Liver (tissue), 3 donors: ENCODE measurements at regions not wholly inside any gene's neighbourhood (a gene's known extent, or its start where the extent isn't known, plus 50 kb on each side); places are given as distances from the start of the nearest gene placed in this dataset.

Experiments
- EGR1 ChIP-seq, 2 donors: IDR thresholded peaks; 2 replicates each; pipeline ENCODE4 v1.6.1; 2016 to 2018; ENCODE audit warnings: antibody characterized with exemption in 2 of 2, low read depth in 2 of 2
- GABPA ChIP-seq, 2 donors: IDR thresholded peaks in 1 of 2; conservative IDR thresholded peaks in 1 of 2; 2 replicates each; pipeline ENCODE4 v1.6.1; 2016; ENCODE audit warnings: antibody characterized with exemption in 2 of 2, mild to moderate bottlenecking in 1 of 2, moderate library complexity in 1 of 2
- HNF4A ChIP-seq, 2 donors: conservative IDR thresholded peaks; 2 replicates each; pipeline ENCODE4 v1.6.1; 2016; ENCODE audit warnings: antibody characterized with exemption in 2 of 2, mild to moderate bottlenecking in 2 of 2
- HNF4G ChIP-seq: IDR thresholded peaks from 2 replicates; pipeline ENCODE4 v1.6.1; 2016; ENCODE audit warnings: antibody characterized with exemption
- JUND ChIP-seq, 2 donors: IDR thresholded peaks; 2 replicates each; pipeline ENCODE4 v1.6.1; 2016; ENCODE audit warnings: antibody characterized with exemption in 2 of 2
- NR2F2 ChIP-seq: IDR thresholded peaks from 2 replicates; pipeline ENCODE4 v1.6.1; 2016; ENCODE audit warnings: antibody characterized with exemption
- RAD21 ChIP-seq, 2 donors: IDR thresholded peaks; 2 replicates each; pipeline ENCODE4 v1.6.1; 2016; ENCODE audit warnings: antibody characterized with exemption in 2 of 2, mild to moderate bottlenecking in 2 of 2
- SP1 ChIP-seq: IDR thresholded peaks from 2 replicates; pipeline ENCODE4 v1.6.1; 2018; ENCODE audit warnings: antibody characterized with exemption, mild to moderate bottlenecking
- TAF1 ChIP-seq: conservative IDR thresholded peaks from 2 replicates; pipeline ENCODE4 v1.6.1; 2016; ENCODE audit warnings: antibody characterized with exemption, mild to moderate bottlenecking
- YY1 ChIP-seq: IDR thresholded peaks from 2 replicates; pipeline ENCODE4 v1.6.1; 2016; ENCODE audit warnings: antibody characterized with exemption, mild to moderate bottlenecking
- TF ChIP-seq, protein P1 (sequence below): fragments of 150-350 bp; IDR thresholded peaks from 2 replicates; pipeline ENCODE4 v1.5.1; 2017; ENCODE audit warnings: improper control_type of control experiment, low read depth, low read length; ENCODE audit not compliant: missing input control
- TF ChIP-seq, protein P2 (sequence below): IDR thresholded peaks from 2 replicates; pipeline ENCODE4 v1.6.1; 2016; ENCODE audit warnings: antibody characterized with exemption, mild to moderate bottlenecking
- TF ChIP-seq, protein P3 (sequence below): IDR thresholded peaks from 2 replicates; pipeline ENCODE4 v1.6.1; 2016; ENCODE audit warnings: antibody characterized with exemption
- TF ChIP-seq, protein P4 (sequence below): IDR thresholded peaks from 2 replicates; pipeline ENCODE4 v1.6.1; 2016; ENCODE audit warnings: antibody characterized with exemption
- donor health status: healthy.
- donor health status: healthy.

DNA sequence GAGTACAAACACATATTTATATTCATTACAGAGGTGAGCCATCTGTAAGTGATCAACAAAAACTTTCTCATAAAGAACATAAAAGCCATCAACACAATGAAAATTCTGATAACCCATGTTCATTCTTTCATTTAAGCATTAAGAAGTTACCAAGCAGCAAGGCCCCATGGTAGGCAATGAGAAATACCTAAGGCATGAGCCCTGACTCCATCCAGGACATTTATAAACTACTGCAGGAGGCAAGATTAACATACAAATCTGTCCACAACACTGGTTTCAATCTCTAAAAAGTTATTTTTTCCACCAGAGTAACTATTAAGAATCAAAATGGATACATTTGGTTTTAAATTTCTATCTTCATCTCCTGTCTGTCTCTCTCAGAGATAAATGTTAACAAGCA lies 76.1 kb downstream of the SIPA1L2 start:
- TF ChIP-seq, protein P1, sequence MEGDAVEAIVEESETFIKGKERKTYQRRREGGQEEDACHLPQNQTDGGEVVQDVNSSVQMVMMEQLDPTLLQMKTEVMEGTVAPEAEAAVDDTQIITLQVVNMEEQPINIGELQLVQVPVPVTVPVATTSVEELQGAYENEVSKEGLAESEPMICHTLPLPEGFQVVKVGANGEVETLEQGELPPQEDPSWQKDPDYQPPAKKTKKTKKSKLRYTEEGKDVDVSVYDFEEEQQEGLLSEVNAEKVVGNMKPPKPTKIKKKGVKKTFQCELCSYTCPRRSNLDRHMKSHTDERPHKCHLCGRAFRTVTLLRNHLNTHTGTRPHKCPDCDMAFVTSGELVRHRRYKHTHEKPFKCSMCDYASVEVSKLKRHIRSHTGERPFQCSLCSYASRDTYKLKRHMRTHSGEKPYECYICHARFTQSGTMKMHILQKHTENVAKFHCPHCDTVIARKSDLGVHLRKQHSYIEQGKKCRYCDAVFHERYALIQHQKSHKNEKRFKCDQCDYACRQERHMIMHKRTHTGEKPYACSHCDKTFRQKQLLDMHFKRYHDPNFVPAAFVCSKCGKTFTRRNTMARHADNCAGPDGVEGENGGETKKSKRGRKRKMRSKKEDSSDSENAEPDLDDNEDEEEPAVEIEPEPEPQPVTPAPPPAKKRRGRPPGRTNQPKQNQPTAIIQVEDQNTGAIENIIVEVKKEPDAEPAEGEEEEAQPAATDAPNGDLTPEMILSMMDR: no peak
- TF ChIP-seq NR2F2 (no peak), TAF1 (no peak), GABPA (IDR thresholded peaks at IDR 0.05 in 1 of 2, conservative IDR thresholded peaks at IDR 0.05 in 1 of 2) (no peak), RAD21 (IDR thresholded peaks at IDR 0.05) (no peak), JUND (IDR thresholded peaks at IDR 0.05) (no peak), SP1 (no peak), HNF4A (conservative IDR thresholded peaks at IDR 0.05) (no peak), EGR1 (IDR thresholded peaks at IDR 0.05; ENCODE audit: low read depth in 2 of 2) (no peak), YY1 (no peak), HNF4G (no peak)
- TF ChIP-seq, protein P2, sequence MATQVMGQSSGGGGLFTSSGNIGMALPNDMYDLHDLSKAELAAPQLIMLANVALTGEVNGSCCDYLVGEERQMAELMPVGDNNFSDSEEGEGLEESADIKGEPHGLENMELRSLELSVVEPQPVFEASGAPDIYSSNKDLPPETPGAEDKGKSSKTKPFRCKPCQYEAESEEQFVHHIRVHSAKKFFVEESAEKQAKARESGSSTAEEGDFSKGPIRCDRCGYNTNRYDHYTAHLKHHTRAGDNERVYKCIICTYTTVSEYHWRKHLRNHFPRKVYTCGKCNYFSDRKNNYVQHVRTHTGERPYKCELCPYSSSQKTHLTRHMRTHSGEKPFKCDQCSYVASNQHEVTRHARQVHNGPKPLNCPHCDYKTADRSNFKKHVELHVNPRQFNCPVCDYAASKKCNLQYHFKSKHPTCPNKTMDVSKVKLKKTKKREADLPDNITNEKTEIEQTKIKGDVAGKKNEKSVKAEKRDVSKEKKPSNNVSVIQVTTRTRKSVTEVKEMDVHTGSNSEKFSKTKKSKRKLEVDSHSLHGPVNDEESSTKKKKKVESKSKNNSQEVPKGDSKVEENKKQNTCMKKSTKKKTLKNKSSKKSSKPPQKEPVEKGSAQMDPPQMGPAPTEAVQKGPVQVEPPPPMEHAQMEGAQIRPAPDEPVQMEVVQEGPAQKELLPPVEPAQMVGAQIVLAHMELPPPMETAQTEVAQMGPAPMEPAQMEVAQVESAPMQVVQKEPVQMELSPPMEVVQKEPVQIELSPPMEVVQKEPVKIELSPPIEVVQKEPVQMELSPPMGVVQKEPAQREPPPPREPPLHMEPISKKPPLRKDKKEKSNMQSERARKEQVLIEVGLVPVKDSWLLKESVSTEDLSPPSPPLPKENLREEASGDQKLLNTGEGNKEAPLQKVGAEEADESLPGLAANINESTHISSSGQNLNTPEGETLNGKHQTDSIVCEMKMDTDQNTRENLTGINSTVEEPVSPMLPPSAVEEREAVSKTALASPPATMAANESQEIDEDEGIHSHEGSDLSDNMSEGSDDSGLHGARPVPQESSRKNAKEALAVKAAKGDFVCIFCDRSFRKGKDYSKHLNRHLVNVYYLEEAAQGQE: no peak
- TF ChIP-seq, protein P3, sequence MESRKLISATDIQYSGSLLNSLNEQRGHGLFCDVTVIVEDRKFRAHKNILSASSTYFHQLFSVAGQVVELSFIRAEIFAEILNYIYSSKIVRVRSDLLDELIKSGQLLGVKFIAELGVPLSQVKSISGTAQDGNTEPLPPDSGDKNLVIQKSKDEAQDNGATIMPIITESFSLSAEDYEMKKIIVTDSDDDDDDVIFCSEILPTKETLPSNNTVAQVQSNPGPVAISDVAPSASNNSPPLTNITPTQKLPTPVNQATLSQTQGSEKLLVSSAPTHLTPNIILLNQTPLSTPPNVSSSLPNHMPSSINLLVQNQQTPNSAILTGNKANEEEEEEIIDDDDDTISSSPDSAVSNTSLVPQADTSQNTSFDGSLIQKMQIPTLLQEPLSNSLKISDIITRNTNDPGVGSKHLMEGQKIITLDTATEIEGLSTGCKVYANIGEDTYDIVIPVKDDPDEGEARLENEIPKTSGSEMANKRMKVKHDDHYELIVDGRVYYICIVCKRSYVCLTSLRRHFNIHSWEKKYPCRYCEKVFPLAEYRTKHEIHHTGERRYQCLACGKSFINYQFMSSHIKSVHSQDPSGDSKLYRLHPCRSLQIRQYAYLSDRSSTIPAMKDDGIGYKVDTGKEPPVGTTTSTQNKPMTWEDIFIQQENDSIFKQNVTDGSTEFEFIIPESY: no peak
- TF ChIP-seq, protein P4, sequence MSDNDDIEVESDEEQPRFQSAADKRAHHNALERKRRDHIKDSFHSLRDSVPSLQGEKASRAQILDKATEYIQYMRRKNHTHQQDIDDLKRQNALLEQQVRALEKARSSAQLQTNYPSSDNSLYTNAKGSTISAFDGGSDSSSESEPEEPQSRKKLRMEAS: no peak
